GM18870 (cell line): ENCODE measurements at regions not wholly inside any gene's neighbourhood (a gene's known extent, or its start where the extent isn't known, plus 50 kb on each side); places are given as distances from the start of the nearest gene placed in this dataset.
"Not testable (repeated sequence)": the region's sequence is repeated elsewhere in the genome, so short reads cannot be mapped to it uniquely, and the experiment has no call there.

Source experiments
- ATAC-seq: cut with Tn5 transposase; IDR thresholded peaks from one replicate; pipeline ENCODE4 v1.9.1; 2021; ENCODE audit warnings: moderate library complexity; ENCODE audit not compliant: unreplicated experiment

DNA sequence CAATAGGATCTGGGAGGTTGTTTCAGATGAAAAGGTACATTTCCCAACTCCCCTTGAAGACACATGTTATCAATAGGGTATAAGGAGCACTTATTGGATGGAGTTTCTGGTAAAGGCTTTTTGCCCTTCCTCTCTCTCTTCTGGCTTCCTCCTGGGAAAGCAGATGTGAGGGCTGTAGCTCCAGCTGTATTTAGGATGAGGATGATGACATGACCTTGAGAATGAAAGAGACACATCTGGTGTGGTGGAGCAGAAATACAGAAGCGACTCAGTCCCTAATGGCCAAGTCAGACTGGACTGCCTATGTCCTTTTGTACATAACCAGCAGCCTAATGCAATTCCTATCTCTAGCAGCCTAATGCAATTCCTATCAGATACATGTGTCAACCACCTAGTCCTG is 100.9 kb upstream of the NXPH2 start:
- no peak for ATAC-seq

DNA sequence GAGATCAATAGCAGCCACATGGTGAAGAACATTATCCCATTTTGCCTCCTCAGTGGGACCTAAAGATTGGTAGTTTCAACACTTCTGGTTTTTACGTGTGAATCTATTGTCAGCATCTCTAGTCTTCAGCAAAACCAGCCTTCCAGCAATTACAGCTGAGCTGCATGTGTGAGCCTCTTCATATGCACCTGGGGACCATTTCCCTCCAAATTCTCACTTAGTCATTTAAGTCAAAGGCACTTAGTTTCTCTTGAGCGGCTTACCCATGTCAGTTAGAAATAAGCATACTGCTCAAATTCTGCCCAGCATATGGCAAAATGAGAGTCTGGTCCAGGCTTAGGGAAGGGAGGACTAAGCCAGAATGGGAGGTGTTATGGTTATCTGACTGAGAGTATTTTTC is 99.7 kb upstream of the NXPH2 start:
- ATAC-seq, result no peak

DNA sequence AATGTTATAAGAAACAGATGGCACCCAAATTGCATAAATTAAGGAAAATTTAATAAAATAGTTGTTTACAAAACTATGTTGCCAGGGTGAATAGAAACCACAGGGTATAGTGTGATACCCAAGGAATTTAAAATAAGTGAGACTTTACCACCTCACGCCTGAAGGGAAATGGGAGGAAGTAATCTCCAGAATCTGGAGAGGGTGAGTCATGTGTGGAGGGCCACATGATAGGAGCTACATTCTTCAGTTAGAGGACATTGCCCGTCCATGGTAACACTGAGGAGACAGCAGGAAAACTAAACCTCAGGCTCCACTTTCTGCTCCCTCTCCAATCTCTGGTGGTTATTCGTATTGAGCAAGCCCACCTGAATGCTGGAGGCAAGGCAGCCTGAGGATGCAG is 97.2 kb upstream of the NXPH2 start:
- ATAC-seq, result no peak

DNA sequence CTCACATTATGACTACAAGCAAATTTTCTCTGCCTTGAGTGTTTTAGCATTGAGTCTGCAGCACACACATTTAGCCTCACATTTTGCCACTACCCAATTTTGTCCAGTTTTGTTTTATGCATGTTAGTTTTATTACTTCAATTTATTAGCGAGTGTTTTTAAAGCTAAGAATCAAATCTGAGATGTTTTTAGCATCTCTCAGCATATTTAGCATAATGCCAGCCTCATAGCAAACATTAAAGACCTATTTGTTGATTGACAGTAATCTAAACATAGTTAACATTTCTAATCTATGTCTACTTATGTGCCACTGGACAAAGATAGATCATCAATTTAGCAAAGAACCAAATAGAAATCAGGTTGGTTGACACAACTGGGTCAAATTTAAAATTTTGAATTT is 94.1 kb upstream of the NXPH2 start:
- ATAC-seq, result no peak

DNA sequence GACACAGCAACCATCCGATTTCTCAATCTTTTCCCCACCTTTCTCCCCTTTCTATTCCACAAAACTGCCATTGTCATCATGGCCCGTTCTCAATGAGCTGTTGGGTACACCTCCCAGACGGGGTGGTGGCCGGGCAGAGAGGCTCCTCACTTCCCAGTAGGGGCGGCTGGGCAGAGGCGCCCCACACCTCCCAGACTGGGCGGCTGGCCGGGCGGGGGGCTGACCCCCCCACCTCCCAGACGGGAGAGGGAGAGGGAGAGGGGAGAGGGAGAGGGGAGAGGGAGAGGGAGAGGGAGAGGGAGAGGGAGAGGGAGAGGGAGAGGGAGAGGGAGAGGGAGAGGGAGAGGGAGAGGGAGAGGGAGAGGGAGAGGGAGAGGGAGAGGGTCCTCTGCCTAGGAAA is 91.9 kb upstream of the NXPH2 start:
- not testable (repeated sequence) for ATAC-seq

DNA sequence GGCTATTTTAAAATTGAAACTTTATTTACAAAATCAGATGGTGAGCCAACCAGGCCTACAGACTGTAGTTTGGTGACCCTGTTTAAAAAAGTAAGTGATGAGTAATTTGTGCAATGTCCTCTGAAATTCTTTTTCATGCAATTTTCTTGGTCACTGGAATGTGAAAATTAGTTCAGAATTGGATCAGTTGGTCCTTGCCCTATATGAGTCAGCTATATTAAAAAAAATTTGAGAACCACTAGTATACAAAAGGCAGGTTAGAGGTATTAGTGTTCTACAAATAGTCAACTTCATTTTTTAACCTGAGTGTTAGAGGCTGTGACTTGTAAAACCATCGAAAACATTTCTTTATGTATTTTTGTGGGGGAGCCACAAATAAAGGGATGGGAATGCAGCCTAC is 91.1 kb upstream of the NXPH2 start:
- ATAC-seq, result no peak

DNA sequence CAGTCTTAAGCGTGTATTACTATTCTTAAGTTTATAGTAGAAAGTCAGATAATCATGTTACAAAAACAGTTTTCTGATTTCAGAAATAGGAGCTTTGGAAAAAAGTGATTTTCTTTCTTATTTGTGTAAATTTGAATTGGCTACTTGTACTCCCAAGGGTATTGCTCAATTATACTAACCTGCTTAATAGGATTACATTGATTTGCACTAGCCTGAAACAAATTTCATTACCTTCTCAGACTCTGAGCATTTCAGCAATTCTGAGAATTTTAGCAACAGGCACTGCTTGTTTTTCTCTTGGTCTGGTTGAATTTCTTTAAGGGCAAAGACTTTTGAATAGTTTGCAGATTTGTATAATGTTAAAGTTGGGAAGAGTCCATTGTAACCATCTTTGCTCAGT is 87.2 kb upstream of the NXPH2 start:
- ATAC-seq, result no peak

DNA sequence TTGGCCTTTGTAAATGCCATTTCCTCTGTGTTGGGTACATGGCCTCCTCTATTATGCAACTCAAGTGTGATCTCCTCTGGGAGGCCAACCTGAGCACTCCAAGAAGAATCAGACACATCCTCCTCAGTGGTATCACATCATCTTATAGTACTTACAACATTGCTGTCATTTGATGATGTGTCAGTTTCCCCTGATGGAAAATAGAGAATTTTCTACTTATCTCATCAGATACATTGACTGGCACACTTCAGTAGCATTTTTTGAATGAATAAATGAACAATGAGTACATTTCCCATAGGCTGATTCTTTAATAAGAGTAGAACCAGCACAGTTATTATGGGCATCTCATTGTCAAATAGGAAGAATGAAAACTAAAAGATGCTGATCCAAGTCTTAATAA is 86.6 kb upstream of the NXPH2 start:
- no peak for ATAC-seq

DNA sequence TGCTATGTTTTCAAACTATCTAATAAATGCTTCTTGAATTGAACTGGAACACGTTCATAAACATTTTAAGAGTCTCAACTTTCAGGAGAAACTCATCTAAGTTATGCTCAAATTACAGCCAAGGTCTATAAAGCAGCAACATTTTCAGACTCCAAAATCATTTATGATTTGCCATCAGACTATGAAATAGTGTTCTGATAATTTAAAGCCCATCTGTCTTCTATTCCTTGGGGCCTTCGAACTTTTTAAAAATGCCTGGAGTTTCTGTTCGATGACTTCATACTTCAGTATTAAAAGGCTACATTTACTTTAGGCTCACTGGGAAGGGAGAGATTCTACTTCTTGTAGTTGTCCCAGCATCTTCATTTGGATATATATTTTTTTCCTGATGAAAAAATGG is 73.6 kb upstream of the NXPH2 start:
- no peak for ATAC-seq

DNA sequence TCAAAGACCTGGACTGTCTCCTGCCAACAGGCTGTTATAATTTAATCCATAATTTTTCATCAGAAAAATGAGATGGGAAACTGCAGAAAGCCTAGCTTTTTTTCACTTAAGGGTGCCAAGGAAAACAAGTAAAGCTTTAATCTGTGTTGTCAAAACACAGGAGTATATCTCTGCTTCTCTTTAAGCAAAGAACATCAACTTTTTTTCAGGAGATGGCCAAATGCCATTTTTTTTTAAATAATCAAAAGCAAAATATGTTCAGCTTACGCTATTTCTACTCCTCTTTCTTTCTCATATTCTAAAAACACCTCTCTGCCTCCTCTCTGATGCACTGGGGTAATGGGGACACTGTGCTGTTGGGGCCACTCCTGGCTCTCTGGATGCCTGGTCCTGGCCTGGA is 73.1 kb upstream of the NXPH2 start:
- ATAC-seq, result no peak

DNA sequence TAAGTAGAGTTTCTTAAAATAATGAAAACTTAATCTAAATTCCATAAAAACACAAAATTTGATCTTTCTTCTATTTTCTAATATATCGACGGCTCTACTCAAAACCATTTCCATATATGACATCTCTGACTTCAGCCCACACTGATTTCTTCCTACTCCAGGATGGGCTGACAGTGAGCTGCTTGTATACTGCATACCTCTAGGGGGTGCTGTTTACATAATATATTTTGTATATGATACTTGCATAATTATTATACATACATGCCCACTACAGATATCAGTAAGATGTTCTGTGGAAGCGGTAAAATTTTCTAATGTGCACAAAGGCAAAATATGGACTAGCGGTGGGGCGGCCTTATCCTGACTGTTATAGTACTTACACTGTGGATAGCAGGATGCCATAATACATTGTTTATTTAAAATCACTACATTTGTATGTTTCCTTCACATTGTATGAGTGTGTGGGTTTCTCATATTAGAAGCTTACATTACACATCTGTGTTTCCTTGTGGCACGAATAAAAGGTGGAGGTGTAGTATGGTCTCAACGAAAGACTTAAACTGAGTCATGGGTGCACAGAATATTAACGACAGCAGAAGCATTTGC is 66.1 kb upstream of the NXPH2 start:
- ATAC-seq, result peak; percentile 87

DNA sequence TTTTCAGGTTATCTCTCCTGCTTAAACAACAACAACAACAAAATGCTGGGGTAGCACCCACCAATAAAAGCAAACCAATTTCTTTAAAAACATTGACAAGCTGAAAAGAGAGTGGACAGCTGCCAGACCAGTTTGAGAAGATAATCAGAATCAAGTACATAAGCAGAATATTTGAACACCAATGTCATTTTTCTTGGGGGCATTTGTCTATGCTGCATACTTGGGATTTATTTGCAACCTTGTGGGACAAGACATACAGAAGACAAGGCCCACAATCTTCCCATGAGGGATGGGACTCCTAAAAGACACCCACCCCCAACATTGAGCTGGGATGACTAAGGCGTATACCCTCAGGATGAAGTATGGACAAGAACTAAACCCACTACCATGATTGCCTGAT is 62.2 kb upstream of the NXPH2 start:
- ATAC-seq, result no peak

DNA sequence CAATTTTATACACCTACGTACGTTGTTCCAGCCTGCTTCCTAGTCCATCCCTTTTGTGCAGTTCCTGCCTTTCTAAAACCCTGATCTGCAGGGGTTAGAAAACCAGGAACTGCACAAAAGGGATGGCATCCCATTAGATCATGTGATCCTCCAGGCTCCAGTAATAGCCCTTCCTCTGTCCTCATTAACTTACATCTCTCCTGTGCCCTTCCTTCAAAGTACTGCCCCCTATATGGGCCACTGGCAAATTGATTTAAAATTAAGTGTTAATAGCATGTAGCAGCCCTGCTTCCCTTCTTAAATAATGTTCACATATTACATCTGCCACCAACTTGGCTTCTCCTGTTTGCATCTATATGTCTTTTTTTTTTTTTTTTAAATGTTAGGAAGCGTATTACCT is 61.3 kb upstream of the NXPH2 start:
- ATAC-seq, result no peak

DNA sequence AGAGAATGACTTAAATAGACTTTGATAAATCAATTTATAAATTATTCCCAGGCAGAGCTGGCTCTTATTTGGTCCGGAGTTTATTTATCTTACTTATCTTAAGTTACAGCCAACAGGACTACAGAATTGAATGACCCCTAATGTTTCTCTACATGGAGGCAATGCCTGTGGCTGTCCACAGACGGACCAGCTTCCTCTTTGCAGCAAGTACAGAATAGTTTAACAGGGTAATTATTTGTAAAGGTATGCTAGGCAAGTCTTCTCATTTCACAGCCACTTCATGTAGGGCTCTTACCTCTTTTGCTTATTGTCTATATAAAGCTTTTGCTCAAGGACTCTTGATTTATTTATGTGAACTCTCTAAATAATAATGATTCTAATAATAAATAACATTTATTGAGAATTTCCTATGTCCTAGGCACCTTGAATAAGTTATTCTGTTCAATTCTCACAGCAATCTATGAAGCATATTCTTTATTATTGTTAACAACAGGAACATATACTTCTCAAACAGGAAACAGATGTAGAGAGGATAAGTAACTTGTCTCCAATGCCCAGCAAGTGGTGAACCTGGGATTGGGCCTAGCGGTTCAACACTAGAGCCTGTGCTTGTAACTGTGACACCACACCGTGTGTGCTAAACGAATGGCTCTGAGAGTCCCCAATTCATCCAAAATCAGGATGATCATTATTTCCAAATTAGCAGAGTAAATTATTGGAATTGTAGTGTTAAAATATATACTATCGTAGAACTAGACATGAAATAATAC is 58.8 kb upstream of the NXPH2 start:
- no peak for ATAC-seq

DNA sequence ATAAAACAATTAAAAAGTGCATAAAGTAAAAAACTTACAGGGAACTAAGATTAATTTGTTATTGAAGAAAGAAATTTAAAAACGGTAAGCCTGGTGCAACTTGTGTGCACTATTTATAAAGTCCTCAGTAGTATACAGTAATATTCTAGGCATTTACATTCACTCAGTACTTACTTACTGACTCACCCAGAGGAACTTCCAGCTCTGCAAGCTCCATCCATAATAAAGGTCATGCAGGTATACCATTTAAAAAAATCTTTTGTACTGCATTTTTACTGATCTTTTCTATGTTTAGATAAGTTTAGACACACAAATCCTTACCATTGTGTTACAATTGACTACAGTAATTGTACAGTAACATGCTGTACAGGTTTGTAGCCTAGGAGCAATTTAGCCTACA is 51.5 kb upstream of the NXPH2 start:
- no peak for ATAC-seq

DNA sequence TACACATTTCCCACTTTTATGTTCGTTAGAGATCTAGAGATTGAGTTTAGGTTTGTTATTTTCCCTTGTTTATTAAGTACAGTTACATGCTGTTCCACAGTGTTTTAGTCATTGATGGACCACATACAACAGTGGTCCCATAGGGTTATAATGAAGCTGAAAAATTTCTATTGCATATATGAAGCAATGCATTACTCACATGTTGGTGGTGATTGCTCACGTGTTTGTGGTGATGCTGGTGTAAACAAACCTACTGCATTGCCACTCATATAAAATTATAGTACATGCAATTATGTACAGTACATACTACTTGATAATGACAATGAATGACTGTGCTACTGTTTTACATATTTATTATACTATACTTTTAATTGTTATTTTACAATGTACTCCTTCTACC is 51.0 kb upstream of the NXPH2 start:
- no peak for ATAC-seq

DNA sequence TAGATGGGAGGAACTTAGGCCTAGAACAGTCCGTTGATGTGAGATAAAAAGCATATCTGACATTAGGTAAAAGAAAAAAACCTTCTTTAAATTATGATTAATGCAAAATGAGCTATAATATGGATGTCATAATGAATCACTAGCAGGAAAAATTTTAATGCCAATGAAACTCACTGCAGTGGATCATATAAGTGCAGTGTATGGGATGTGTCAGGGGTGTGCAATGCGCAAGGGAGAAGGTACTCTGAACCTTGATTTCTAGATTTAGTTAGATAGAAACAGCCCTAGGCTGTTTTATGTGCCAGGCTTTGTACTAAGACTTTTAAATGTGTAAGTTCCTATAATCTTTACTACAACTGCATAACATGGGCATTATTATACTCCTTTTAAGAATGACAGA is 50.4 kb upstream of the NXPH2 start:
- ATAC-seq, result no peak
